ENCODE measurements at regions not wholly inside any gene's neighbourhood (a gene's known extent, or its start where the extent isn't known, plus 50 kb on each side); places are given as distances from the start of the nearest gene placed in this dataset.

- no peak for DNase-seq
Observed at GRCh38 chr7:81648716-81649115, 121.1 kb downstream of the HGF start.

GRCh38 chr7:81645435-81645834 is 124.4 kb downstream of the HGF start:
- no peak for DNase-seq

DNA sequence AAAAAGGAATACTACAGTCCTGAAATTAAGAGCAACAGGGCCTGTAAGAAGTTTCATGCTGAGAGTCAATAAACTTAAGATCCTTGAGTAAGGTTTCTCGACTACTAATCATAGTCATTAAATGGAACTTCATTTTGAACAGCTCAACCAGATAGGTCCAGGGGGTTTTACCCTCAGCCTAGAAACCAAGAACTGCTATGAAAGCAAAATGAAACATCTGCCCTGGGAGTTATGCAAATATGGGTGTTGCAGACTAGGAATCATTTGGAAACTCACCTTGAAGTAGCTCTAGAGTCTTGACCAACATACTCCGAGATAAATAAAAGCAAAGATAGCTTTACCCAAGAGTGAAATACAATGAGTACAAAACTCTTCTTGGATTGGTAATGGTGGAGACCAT is 128.0 kb downstream of the HGF start:
- DNase-seq = no peak

DNA sequence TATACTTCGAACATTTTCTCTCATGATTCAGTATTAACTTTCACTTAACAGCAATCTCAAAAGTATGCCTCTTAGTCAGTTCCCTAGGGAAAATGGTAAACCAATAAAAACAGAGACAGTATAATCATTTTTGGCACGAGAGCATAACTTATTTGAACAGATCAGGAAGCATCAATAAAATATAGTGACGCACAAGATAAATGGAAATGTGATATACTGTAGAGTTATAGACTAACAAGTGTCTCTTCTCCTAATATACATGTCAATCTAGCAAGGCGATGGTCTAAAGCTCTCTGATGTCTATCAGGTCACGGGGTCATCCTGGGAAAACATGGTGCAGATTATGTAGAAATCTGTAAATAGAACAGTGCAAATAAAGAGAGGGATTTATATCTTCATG is 131.6 kb downstream of the HGF start:
- DNase-seq = peak; percentile 95 to 97

GRCh38 chr7:81637534-81637933 is 132.3 kb downstream of the HGF start:
- no peak for DNase-seq

DNA sequence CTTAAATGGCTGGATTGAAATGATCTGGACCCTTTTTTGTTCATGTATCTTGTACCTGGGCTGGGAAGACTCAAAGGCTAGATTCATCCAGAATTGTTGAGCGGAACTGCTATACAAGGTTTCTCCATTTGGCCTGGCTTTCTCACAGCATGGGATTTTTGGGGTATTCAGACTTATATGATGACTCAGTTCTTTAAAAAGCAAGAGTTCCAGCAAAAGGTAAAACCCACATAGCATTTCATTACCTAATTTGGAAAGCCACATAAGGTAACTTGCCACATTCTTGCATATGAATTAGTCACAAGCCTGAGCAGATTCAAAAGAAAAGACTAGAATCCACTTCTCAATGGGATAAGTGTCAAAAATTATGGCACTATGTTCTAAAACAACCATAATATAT is 137.4 kb downstream of the HGF start:
- no peak for DNase-seq

DNA sequence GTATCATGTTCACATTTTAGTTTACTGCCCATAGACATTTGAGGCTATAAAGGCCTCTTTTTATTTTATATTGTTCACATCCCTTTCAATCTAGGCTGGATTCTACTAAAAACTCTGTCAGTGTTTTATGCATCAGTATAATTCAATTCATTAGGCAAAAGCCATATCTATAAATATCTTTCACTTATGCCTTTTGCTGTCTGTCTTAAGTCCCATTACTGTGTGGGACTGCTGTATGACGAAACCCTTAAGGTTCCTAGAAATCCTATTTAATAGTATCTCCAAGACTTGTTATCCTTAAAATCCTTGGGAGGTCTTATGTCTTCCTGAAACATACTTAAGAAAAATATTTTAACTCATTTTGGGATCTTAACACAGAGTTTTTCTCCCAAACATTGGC is 139.2 kb downstream of the HGF start:
- no peak for DNase-seq

GRCh38 chr7:81629702-81630101 is 140.1 kb downstream of the HGF start:
- no peak for DNase-seq

GRCh38 chr7:81628951-81629350 is 140.9 kb downstream of the HGF start:
- DNase-seq = no peak

- DNase-seq = no peak
Observed at GRCh38 chr7:81627536-81628287, 142.1 kb downstream of the HGF start.

DNA sequence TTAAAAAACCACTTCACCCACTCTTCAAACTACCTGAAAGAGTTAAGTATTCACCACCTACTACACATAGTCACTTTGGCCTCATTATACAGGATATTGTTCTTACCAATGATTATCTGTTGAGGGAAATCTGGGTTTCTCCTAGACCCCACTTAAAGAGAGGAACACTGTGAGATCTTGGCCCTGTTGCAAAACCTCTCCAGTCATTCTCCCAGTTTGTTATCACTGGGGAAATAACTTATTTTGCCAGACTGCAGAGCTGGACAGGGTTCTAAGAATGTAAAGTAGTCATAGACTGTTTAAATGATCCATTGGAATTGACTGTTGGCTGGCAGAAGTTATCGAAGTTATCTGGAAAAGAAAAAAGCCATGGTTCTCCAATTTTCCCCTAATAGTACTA is 143.8 kb downstream of the HGF start:
- DNase-seq = no peak

DNA sequence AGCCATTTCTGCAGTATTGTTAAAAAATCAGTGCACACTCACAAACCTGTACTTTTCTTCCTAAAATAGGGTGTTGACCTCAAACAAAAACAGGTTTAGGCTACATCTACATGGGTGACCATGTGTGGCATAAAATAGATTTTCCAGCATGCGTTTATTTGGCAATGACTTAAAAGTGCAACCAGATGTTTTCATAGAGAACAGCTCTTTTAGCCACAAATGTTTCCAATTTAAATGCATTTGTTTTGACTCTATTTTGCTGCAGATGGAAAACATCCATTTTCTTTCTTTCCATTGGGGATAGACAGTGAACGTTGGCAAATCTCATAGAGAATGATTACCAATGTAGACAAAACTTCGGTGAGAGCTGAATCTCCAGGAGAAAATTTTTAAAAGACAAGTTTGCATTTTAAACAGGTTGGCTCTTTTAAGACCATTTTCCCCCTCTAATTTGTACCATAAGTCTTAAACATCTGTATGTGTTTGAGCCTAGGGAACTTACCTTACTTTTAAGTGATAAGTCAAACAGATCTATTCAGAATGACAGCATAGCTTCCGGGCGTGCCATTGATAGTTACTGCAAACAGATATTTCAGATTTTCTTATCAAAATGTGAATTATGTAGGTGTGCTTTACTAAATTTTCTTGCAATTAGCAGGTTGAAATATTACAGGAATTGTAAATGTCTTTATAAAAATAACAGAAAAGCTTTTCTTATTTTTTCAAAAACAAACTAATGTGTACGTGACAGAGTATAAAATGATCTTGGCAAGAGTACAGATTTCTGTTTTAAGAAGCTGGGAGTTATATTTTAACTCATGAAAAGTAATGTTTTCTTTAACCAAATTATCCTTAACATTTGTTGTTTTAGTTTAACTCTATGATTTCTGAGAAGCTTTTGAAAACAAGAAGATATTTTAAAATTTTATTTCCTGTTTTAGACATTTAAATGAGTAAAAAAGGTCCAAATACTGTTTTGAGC is 144.9 kb downstream of the HGF start:
- no peak for DNase-seq

DNA sequence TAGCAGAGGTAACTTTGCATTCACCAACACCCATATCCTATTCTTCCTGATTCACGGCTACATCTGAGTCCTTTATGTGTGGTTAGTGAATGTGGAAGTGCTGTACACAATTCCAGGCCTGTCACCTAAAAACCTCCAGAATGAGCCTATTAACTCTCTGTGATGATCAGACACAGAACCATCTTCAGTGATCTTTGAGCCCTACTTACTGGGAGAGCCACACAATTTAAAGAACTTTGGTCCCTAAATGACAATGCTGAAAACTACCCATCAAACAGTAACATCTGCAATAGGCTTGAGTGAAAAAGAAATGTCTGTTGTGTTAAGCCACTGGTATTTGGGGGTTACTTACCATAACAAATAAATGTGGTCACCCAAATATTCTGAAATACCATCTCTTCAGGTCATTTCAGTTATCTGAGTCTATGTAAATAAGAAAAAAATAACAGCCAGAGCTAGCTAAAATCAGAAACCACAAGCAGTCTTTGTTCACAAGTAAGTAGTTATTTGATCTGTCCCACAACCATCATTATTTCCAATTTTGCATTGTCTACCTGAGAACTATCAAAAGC is 145.7 kb downstream of the HGF start:
- no peak for DNase-seq

GRCh38 chr7:81623251-81623855 is 146.5 kb downstream of the HGF start:
- DNase-seq = no peak

GRCh38 chr7:81621893-81622292 is 148.0 kb downstream of the HGF start:
- no peak for DNase-seq

- peak in 1 of 2 experiments; percentile 21 for DNase-seq
Observed at GRCh38 chr7:81618396-81619014, 151.3 kb downstream of the HGF start.

DNA sequence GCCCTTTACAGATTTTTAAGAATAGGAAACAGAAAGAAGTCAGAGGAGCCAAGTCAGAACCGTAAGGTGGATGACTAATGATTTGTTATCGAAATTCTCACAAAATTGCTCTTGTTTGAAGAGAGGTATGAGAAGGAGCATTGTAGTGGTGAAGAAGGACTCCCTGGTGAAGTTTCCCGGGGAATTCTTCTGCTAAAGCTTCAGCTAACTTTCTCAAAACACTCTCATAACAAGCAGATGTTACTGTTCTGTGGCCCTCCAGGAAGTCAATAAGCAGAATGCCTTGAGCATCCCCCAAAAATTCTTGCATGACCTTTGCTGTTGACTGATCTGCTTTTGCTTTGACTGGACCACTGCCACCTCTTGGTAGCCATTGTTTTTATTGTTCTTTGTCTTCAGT is 152.9 kb downstream of the HGF start:
- DNase-seq = no peak

- DNase-seq = no peak
Observed at GRCh38 chr7:81611805-81612204, 158.0 kb downstream of the HGF start.

GRCh38 chr7:81611040-81611439 is 158.8 kb downstream of the HGF start:
- peak; percentile 40 to 76 for DNase-seq

DNA sequence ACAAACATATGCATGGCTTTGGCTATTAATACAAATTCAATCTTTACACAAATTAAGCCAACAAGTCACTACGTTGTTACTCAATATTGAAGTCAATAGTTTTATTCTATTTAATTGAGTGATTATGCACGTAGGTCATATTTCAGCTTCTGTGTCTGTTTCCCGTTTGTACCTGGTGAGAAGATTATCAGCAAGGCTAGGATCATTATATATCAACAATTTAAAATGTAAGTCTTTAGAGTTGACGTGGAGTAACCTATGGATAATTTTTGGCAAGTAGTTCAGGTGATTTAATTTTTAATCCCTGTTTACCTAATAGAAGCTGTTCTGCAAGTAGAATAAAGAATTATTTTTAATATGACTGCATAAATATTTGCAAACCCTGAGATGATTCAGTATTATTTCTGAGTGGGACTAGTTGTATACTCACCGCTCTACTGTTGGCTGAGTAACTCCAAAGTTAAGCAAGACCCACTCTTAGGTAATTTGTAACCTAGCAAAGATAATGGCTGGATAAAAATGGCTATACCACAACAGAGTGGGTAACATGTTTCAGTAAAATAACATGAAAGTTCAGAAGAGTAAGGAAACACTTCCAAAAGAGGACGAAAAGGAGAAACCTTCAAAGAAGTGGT is 161.0 kb downstream of the HGF start:
- peak in 1 of 2 experiments; percentile 38 for DNase-seq

DNA sequence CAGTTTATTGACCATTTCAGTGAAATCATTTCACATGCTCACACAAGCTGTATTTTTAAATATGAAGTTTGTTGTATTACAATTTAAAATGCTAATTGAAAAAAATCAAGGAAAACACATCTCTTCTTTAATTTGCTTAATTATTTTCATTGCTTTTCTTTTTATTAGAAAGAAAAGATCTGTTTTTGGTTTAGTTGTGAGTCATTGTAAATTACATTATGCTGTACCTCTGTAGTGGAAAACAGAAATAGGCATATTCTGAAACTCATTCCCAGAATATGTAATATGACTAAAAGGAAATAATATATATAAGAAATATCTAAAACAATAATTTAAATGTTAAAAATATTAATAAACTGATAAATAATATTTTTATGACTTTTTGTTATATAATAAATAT is 161.9 kb downstream of the HGF start:
- DNase-seq = no peak
